Activated naive CD4-positive, alpha-beta T cell treated with anti-CD3 and anti-CD28 coated beads for 36 hours (primary cell): ENCODE measurements at regions not wholly inside any gene's neighbourhood (a gene's known extent, or its start where the extent isn't known, plus 50 kb on each side); places are given as distances from the start of the nearest gene placed in this dataset.

Experiments
- CTCF ChIA-PET: fragments of 350-600 bp; sonication (Branson Sonifier 250); formaldehyde crosslinking; loops from one replicate; lab custom pipeline; 2021; ENCODE audit warnings: antibody characterized with exemption; lab: Charles Lee
- DNase-seq: peaks from one replicate; pipeline ENCODE4 v3.0.0-alpha.2; 2020
- H3K27ac Mint-ChIP-seq: one replicate; pipeline ENCODE4 v1.8.0; 2021; ENCODE audit warnings: mild to moderate bottlenecking, mixed read lengths
- H3K27me3 Mint-ChIP-seq: one replicate; pipeline ENCODE4 v1.8.0; 2021; ENCODE audit warnings: low read depth, mixed read lengths
- H3K36me3 Mint-ChIP-seq: one replicate; pipeline ENCODE4 v1.8.0; 2021; ENCODE audit warnings: low read depth, mixed read lengths
- H3K4me1 Mint-ChIP-seq: one replicate; pipeline ENCODE4 v1.8.0; 2021; ENCODE audit warnings: low read depth, mixed read lengths
- H3K4me3 Mint-ChIP-seq: one replicate; pipeline ENCODE4 v1.8.0; 2021; ENCODE audit warnings: mild to moderate bottlenecking, moderate library complexity, mixed read lengths
- H3K9me3 Mint-ChIP-seq: one replicate; pipeline ENCODE4 v1.8.0; 2021; ENCODE audit warnings: mixed read lengths
- intact Hi-C: fragments of 100-400 bp; cut with micrococcal nuclease; formaldehyde crosslinking; loops from one replicate; pipeline ENCODE4 v1.15.1; 2023

DNA sequence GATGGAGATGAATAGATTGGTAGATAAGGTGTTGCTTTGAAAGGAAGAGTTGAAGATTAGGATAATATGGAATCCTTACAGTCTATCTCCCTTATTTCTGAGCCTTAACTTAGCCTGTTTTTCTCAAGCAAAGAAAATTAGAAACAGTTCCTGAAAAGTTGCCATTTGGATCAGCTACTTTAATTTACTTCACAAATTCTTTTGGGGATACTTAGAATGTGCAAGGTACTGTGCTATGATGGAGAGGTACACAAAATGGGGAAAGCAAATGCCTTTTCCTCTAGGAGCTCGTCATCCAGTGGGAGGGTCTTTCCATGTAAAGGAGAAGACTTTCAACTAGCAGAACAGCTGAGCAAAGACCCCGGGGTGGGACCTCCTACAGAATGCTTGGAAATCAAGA lies 51.1 kb upstream of the SMARCA2 start:
- intact Hi-C loops = no loop called here
- Mint-ChIP-seq H3K4me1 (no peaks in the 10 kb centered on the region), H3K9me3 (no peaks in the 10 kb centered on the region), H3K36me3 (no peaks in the 10 kb centered on the region), H3K27ac (no peak overlapping the region), H3K4me3 (no peak overlapping the region), H3K27me3 (peaks cover 5% of the 10 kb centered on the region)
- no peak for DNase-seq
- CTCF ChIA-PET = no interaction called here
